ENCODE measurements at regions not wholly inside any gene's neighbourhood (a gene's known extent, or its start where the extent isn't known, plus 50 kb on each side); places are given as distances from the start of the nearest gene placed in this dataset.

DNA sequence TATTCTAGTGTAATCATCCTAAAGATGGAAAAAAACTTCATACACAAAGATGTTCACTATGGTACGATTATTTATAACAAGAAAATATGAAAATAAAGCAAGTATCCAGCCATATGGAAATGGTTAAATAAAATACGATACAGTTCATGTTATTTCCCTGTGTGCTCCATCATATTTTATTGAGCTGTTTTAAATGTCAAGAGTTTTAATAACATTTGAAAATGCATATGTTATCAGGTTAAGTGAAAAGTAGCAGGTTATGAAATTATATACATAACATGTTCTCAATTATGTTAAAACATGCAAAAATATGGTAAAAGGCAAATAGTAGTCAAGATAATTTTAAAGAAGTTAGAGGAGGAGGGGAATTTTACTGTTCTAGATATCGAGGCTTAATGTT is 192.0 kb downstream of the HNRNPD start:
- TF ChIP-seq EZH2 (IDR thresholded peaks at IDR 0.05; ENCODE audit: low read length) = no peak
- TF ChIP-seq, protein P1, sequence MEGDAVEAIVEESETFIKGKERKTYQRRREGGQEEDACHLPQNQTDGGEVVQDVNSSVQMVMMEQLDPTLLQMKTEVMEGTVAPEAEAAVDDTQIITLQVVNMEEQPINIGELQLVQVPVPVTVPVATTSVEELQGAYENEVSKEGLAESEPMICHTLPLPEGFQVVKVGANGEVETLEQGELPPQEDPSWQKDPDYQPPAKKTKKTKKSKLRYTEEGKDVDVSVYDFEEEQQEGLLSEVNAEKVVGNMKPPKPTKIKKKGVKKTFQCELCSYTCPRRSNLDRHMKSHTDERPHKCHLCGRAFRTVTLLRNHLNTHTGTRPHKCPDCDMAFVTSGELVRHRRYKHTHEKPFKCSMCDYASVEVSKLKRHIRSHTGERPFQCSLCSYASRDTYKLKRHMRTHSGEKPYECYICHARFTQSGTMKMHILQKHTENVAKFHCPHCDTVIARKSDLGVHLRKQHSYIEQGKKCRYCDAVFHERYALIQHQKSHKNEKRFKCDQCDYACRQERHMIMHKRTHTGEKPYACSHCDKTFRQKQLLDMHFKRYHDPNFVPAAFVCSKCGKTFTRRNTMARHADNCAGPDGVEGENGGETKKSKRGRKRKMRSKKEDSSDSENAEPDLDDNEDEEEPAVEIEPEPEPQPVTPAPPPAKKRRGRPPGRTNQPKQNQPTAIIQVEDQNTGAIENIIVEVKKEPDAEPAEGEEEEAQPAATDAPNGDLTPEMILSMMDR (optimal IDR thresholded peaks at IDR 0.05 in 1 of 3, IDR thresholded peaks at IDR 0.05 in 1 of 3, conservative IDR thresholded peaks at IDR 0.05 in 1 of 3; ENCODE audit: extremely low read depth in 1 of 3, insufficient read depth in 2 of 3, low read length in 3 of 3) = no peak
- no peak overlapping the region for H3K9ac ChIP-seq (ENCODE audit: control insufficient read depth, extremely low read depth, insufficient read depth, low read length)
- no peaks in the 10 kb centered on the region for H3K9me1 ChIP-seq (ENCODE audit: control insufficient read depth, extremely low read depth, insufficient read depth, low read length)
- H3K36me3 ChIP-seq (ENCODE audit: control insufficient read depth in 2 of 2, extremely low read depth in 1 of 2, insufficient read depth in 2 of 2, low read length in 2 of 2) = no peaks in the 10 kb centered on the region
- no peak for FAIRE-seq
- dilution Hi-C loops (cut with MboI; ENCODE audit: extremely low pct_ligation_motif_present, low sequenced_read_pairs) = no loop called here
- no peaks in the 10 kb centered on the region for H3K79me2 ChIP-seq (ENCODE audit: control insufficient read depth, insufficient read depth, low read length)
- no peak overlapping the region for H3K27ac ChIP-seq (ENCODE audit: control insufficient read depth, insufficient read depth, low read length)
- H3K4me2 ChIP-seq (ENCODE audit: control insufficient read depth, extremely low read depth, insufficient read depth, low read depth, low read length) = no peak overlapping the region
- no peaks in the 10 kb centered on the region for H3K9me3 ChIP-seq (ENCODE audit: control insufficient read depth, low read depth, low read length)
- no peaks in the 10 kb centered on the region for H4K20me1 ChIP-seq (ENCODE audit: control insufficient read depth, extremely low read depth, insufficient read depth, low read length)
- no peak overlapping the region for H2AFZ ChIP-seq (ENCODE audit: control insufficient read depth, low read length)
- H3K4me3 ChIP-seq (ENCODE audit: control insufficient read depth in 2 of 3, extremely low read depth in 1 of 3, insufficient read depth in 2 of 3, low read depth in 1 of 3, low read length in 3 of 3) = no peak overlapping the region
- H3K4me1 ChIP-seq (ENCODE audit: control insufficient read depth, extremely low read depth, insufficient read depth, low read length) = no peaks in the 10 kb centered on the region
- no peak for DNase-seq (ENCODE audit: low read depth, low spot score)
- H3K27me3 ChIP-seq (ENCODE audit: control insufficient read depth, extremely low read depth, insufficient read depth, low read length) = no peaks in the 10 kb centered on the region

DNA sequence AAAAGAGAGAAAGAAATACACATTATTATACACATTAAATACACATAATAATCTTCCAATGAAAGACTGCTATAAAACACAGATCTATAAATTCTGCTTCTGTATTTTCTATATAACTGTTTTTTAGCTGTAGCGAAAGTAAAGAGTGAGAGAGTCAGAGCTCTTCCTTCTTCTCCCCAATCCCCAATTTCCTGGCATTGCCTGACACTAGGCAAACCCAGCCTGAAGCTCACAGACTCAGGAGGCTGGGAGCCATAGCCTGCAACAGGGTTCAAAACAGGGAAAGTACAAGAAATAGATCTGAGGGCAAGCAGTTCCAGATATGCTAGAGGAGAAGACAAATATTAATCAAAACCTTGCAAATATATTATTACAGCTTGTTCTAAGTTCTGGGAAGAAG is 201.6 kb downstream of the HNRNPD start:
- H4K20me1 ChIP-seq (ENCODE audit: control insufficient read depth, extremely low read depth, insufficient read depth, low read length) = no peaks in the 10 kb centered on the region
- no peak overlapping the region for H3K9ac ChIP-seq (ENCODE audit: control insufficient read depth, extremely low read depth, insufficient read depth, low read length)
- no peak overlapping the region for H3K27ac ChIP-seq (ENCODE audit: control insufficient read depth, insufficient read depth, low read length)
- no peak overlapping the region for H2AFZ ChIP-seq (ENCODE audit: control insufficient read depth, low read length)
- H3K9me1 ChIP-seq (ENCODE audit: control insufficient read depth, extremely low read depth, insufficient read depth, low read length) = no peaks in the 10 kb centered on the region
- H3K4me1 ChIP-seq (ENCODE audit: control insufficient read depth, extremely low read depth, insufficient read depth, low read length) = no peaks in the 10 kb centered on the region
- no peak overlapping the region for H3K4me3 ChIP-seq (ENCODE audit: control insufficient read depth in 2 of 3, extremely low read depth in 1 of 3, insufficient read depth in 2 of 3, low read depth in 1 of 3, low read length in 3 of 3)
- H3K36me3 ChIP-seq (ENCODE audit: control insufficient read depth in 2 of 2, extremely low read depth in 1 of 2, insufficient read depth in 2 of 2, low read length in 2 of 2) = no peaks in the 10 kb centered on the region
- dilution Hi-C loops (cut with MboI; ENCODE audit: extremely low pct_ligation_motif_present, low sequenced_read_pairs) = no loop called here
- H3K79me2 ChIP-seq (ENCODE audit: control insufficient read depth, insufficient read depth, low read length) = no peaks in the 10 kb centered on the region
- FAIRE-seq (no peak), DNase-seq (ENCODE audit: low read depth, low spot score) (no peak)
- no peak overlapping the region for H3K4me2 ChIP-seq (ENCODE audit: control insufficient read depth, extremely low read depth, insufficient read depth, low read depth, low read length)
- no peaks in the 10 kb centered on the region for H3K9me3 ChIP-seq (ENCODE audit: control insufficient read depth, low read depth, low read length)
- H3K27me3 ChIP-seq (ENCODE audit: control insufficient read depth, extremely low read depth, insufficient read depth, low read length) = no peaks in the 10 kb centered on the region
- TF ChIP-seq, protein P1 (optimal IDR thresholded peaks at IDR 0.05 in 1 of 3, IDR thresholded peaks at IDR 0.05 in 1 of 3, conservative IDR thresholded peaks at IDR 0.05 in 1 of 3; ENCODE audit: extremely low read depth in 1 of 3, insufficient read depth in 2 of 3, low read length in 3 of 3) = no peak
- no peak for TF ChIP-seq EZH2 (IDR thresholded peaks at IDR 0.05; ENCODE audit: low read length)

Data from keratinocyte (primary cell).